ENCODE measurements at regions not wholly inside any gene's neighbourhood (a gene's known extent, or its start where the extent isn't known, plus 50 kb on each side); places are given as distances from the start of the nearest gene placed in this dataset.

- TF ChIP-seq SRF (IDR thresholded peaks at IDR 0.05; ENCODE audit: low read depth, low read length) (no peak), EGR1 (IDR thresholded peaks at IDR 0.05; ENCODE audit: borderline replicate concordance, low read depth, low read length) (no peak), SP1 (IDR thresholded peaks at IDR 0.05; ENCODE audit: low read depth, low read length) (no peak)
Measured at GRCh38 chr9:28866951-28867350, 1293.7 kb upstream of the C9orf72 start (continued).
